ENCODE measurements at regions not wholly inside any gene's neighbourhood (a gene's known extent, or its start where the extent isn't known, plus 50 kb on each side); places are given as distances from the start of the nearest gene placed in this dataset.
"Not testable (repeated sequence)": the region's sequence is repeated elsewhere in the genome, so short reads cannot be mapped to it uniquely, and the experiment has no call there.

DNA sequence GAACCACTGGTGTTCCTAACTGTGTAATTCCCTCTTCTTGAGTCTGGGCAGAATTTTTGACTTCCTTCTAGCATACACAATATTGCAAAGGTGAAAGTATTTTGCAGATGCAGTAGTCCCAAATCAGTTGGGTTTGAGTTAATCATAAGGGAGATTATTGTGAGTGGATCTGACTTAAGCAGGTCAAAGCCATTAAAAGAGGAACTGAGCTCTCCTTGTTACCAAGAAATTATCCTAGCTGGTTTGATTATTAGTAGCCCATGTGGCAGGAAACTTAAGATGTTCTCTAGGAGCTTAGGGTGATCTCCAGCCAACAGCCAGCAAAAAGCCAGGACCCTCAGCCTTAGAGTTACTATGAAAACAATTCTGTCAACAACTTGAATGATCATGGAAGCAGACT is 221.8 kb downstream of the RPIA start:
- Histone ChIP-seq H3K27ac (ENCODE audit: low read depth in 1 of 2, low read length in 1 of 2) (no peak overlapping the region), H3K9ac (ENCODE audit: insufficient read depth in 1 of 2, low read length in 2 of 2) (no peak overlapping the region), H3K4me3 (no peak overlapping the region), H3K4me1 (ENCODE audit: control insufficient read depth in 5 of 5, insufficient read depth in 5 of 5, low read length in 5 of 5) (no peaks in the 10 kb centered on the region), H3K9me3 (ENCODE audit: control insufficient read depth in 4 of 4, insufficient read depth in 3 of 4, low read length in 3 of 4) (no peaks in the 10 kb centered on the region), H3K36me3 (ENCODE audit: control insufficient read depth in 4 of 4, insufficient read depth in 4 of 4, low read length in 4 of 4) (no peaks in the 10 kb centered on the region), H3K27me3 (ENCODE audit: control insufficient read depth in 3 of 3, insufficient read depth in 3 of 3, low read length in 2 of 3) (no peaks in the 10 kb centered on the region)
- ATAC-seq (ENCODE audit: insufficient read depth, low FRiP score) (no peak), DNase-seq (no peak)
- TF ChIP-seq, protein P1, sequence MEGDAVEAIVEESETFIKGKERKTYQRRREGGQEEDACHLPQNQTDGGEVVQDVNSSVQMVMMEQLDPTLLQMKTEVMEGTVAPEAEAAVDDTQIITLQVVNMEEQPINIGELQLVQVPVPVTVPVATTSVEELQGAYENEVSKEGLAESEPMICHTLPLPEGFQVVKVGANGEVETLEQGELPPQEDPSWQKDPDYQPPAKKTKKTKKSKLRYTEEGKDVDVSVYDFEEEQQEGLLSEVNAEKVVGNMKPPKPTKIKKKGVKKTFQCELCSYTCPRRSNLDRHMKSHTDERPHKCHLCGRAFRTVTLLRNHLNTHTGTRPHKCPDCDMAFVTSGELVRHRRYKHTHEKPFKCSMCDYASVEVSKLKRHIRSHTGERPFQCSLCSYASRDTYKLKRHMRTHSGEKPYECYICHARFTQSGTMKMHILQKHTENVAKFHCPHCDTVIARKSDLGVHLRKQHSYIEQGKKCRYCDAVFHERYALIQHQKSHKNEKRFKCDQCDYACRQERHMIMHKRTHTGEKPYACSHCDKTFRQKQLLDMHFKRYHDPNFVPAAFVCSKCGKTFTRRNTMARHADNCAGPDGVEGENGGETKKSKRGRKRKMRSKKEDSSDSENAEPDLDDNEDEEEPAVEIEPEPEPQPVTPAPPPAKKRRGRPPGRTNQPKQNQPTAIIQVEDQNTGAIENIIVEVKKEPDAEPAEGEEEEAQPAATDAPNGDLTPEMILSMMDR (IDR thresholded peaks at IDR 0.05; ENCODE audit: control extremely low read depth, extremely low read depth) = no peak

DNA sequence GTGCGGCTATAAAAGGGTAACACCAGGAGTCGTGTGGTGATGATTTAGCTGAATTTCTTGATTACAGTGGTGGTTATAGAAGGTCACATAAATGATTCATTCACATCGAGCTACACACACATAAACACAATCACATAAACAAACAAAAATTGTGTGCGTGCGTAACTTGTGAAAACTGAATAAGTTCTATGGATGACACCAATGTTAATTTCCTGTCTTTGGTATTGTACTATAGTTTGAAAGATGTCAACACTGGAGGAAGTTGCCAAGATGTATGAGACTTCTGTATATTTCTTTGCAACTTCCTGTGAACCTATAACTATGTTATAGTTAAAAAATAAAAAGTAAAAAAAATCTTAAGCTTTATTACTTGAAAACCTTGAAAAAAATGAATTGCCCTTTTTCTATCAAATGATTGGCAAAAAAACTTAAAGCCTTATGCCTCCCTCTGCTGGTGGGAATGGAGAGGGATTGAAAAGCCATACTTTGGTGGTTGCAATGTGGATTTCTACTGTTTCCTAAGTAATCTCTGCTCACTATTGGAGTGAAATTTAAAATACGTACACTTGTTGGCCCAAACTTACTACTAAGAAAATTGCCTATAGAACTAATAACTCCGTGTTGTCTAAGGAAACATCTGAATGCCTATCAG is 227.7 kb downstream of the RPIA start:
- peak in 1 of 3 donors; percentile 14 for DNase-seq
- Histone ChIP-seq H3K4me3 (no peak overlapping the region), H3K27me3 (ENCODE audit: control insufficient read depth in 3 of 3, insufficient read depth in 3 of 3, low read length in 2 of 3) (no peaks in the 10 kb centered on the region), H3K9ac (ENCODE audit: insufficient read depth in 1 of 2, low read length in 2 of 2) (no peak overlapping the region), H3K4me1 (ENCODE audit: control insufficient read depth in 5 of 5, insufficient read depth in 5 of 5, low read length in 5 of 5) (no peaks in the 10 kb centered on the region), H3K9me3 (ENCODE audit: control insufficient read depth in 4 of 4, insufficient read depth in 3 of 4, low read length in 3 of 4) (peaks cover 0 to 2% (median 0%) of the 10 kb centered on the region in 4 donors), H3K36me3 (ENCODE audit: control insufficient read depth in 4 of 4, insufficient read depth in 4 of 4, low read length in 4 of 4) (no peaks in the 10 kb centered on the region), H3K27ac (ENCODE audit: low read depth in 1 of 2, low read length in 1 of 2) (no peak overlapping the region)
- 35 to 57% methylated on average over 7 of the region's 7 CpGs for WGBS, 2 donors
- ATAC-seq (ENCODE audit: insufficient read depth, low FRiP score) = no peak
- TF ChIP-seq, protein P1 (IDR thresholded peaks at IDR 0.05; ENCODE audit: control extremely low read depth, extremely low read depth) = peak; percentile 31

DNA sequence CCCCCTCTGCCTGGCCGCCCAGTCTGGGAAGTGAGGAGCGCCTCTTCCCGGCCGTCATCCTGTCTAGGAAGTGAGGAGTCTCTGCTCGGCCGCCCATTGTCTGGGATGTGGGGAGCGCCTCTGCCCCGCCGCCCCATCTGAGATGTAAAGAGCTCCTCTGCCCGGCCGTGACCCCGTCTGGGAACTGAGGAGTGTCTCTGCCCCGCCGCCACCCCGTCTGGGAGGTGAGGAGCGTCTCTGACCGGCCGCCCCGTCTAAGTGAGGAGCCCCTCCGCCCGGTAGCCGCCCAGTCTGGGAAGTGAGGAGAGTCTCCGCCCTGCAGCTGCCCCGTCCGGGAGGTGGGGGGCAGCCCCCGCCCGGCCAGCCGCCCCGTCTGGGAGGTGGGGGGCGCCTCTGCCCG is 228.9 kb downstream of the RPIA start:
- H3K9ac ChIP-seq (ENCODE audit: insufficient read depth in 1 of 2, low read length in 2 of 2); DNase-seq; H3K4me1 ChIP-seq (ENCODE audit: control insufficient read depth in 5 of 5, insufficient read depth in 5 of 5, low read length in 5 of 5); H3K36me3 ChIP-seq (ENCODE audit: control insufficient read depth in 4 of 4, insufficient read depth in 4 of 4, low read length in 4 of 4); ATAC-seq (ENCODE audit: insufficient read depth, low FRiP score); H3K27ac ChIP-seq (ENCODE audit: low read depth in 1 of 2, low read length in 1 of 2); H3K4me3 ChIP-seq; H3K27me3 ChIP-seq (ENCODE audit: control insufficient read depth in 3 of 3, insufficient read depth in 3 of 3, low read length in 2 of 3); H3K9me3 ChIP-seq (ENCODE audit: control insufficient read depth in 4 of 4, insufficient read depth in 3 of 4, low read length in 3 of 4): not testable (repeated sequence)
- 94 to 96% methylated on average over 30 to 31 of the region's 31 CpGs for WGBS, 2 donors

DNA sequence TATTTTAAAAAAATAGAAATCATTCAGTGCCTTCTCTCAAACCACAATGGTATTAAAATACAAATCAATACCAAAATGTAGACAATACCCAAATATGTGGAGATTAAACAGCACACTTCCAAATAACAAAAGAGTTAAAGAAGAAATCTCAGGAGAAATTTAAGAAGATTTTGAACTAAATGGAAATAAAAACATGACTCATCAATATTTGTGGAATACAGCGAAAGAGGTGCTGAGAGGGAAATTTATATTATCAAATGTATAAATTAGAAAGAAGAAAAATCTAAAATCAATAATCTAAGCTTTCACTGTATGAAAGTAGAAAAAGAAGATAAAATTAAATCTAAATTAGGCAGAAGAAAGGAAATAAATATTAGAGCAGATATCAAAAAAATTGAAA is 233.1 kb downstream of the RPIA start:
- H3K36me3 ChIP-seq (ENCODE audit: control insufficient read depth in 4 of 4, insufficient read depth in 4 of 4, low read length in 4 of 4) = no peaks in the 10 kb centered on the region
- H3K27ac ChIP-seq (ENCODE audit: low read depth in 1 of 2, low read length in 1 of 2) = no peak overlapping the region
- TF ChIP-seq, protein P1 (IDR thresholded peaks at IDR 0.05; ENCODE audit: control extremely low read depth, extremely low read depth) = no peak
- no peak overlapping the region for H3K9ac ChIP-seq (ENCODE audit: insufficient read depth in 1 of 2, low read length in 2 of 2)
- H3K4me3 ChIP-seq = no peak overlapping the region
- H3K9me3 ChIP-seq (ENCODE audit: control insufficient read depth in 4 of 4, insufficient read depth in 3 of 4, low read length in 3 of 4) = peaks cover 0 to 2% (median 0%) of the 10 kb centered on the region in 4 donors
- WGBS, 2 donors = 99 to 100% methylated on average over 1 of the region's 1 CpG
- H3K27me3 ChIP-seq (ENCODE audit: control insufficient read depth in 3 of 3, insufficient read depth in 3 of 3, low read length in 2 of 3) = no peaks in the 10 kb centered on the region
- ATAC-seq (ENCODE audit: insufficient read depth, low FRiP score) (no peak), DNase-seq (no peak)
- H3K4me1 ChIP-seq (ENCODE audit: control insufficient read depth in 5 of 5, insufficient read depth in 5 of 5, low read length in 5 of 5) = peaks cover 0 to 6% (median 0%) of the 10 kb centered on the region in 5 donors

All from lung (tissue), 11 donors.